ENCODE measurements at regions not wholly inside any gene's neighbourhood (a gene's known extent, or its start where the extent isn't known, plus 50 kb on each side); places are given as distances from the start of the nearest gene placed in this dataset.
"Not testable (repeated sequence)": the region's sequence is repeated elsewhere in the genome, so short reads cannot be mapped to it uniquely, and the experiment has no call there.

GRCh38 chrX:6990552-6991193 is 156.8 kb upstream of the STS start:
- no peak for DNase-seq
- intact Hi-C loops (cut with DNase I), result no loop called here

- intact Hi-C loops (cut with DNase I), result no loop called here
- DNase-seq, result no peak
These were observed 157.7 kb upstream of the STS start for GRCh38 chrX:6989858-6990257.

GRCh38 chrX:6988694-6989093 is 158.8 kb upstream of the STS start:
- intact Hi-C loops (cut with DNase I); DNase-seq: not testable (repeated sequence)

GRCh38 chrX:6986915-6987314 is 160.6 kb upstream of the STS start:
- intact Hi-C loops (cut with DNase I), result no loop called here
- DNase-seq, result no peak

- intact Hi-C loops (cut with DNase I), result no loop called here
- no peak for DNase-seq
These were observed 162.0 kb upstream of the STS start for GRCh38 chrX:6985537-6985936.

- DNase-seq, result no peak
- intact Hi-C loops (cut with DNase I), result no loop called here
These were observed 164.1 kb upstream of the STS start for GRCh38 chrX:6983207-6983955.

- DNase-seq, result no peak
- intact Hi-C loops (cut with DNase I), result no loop called here
These were observed 165.7 kb upstream of the STS start for GRCh38 chrX:6981718-6982406.

- no peak for DNase-seq
- intact Hi-C loops (cut with DNase I), result no loop called here
These were observed 166.5 kb upstream of the STS start for GRCh38 chrX:6980981-6981380.

GRCh38 chrX:6968231-6968630 is 179.3 kb upstream of the STS start:
- no peak for DNase-seq
- intact Hi-C loops (cut with DNase I), result no loop called here

GRCh38 chrX:6965729-6966128 is 181.8 kb upstream of the STS start:
- intact Hi-C loops (cut with DNase I), result no loop called here
- DNase-seq, result no peak

GRCh38 chrX:6962006-6962355 is 185.5 kb upstream of the STS start:
- DNase-seq, result no peak
- intact Hi-C loops (cut with DNase I), result no loop called here

- no peak for DNase-seq
- intact Hi-C loops (cut with DNase I), result no loop called here
These were observed 186.1 kb upstream of the STS start for GRCh38 chrX:6961286-6962005.

- intact Hi-C loops (cut with DNase I), result no loop called here
- no peak for DNase-seq
These were observed 188.5 kb upstream of the STS start for GRCh38 chrX:6959006-6959405.

GRCh38 chrX:6954836-6955235 is 192.7 kb upstream of the STS start:
- intact Hi-C loops (cut with DNase I), result no loop called here
- DNase-seq, result no peak

GRCh38 chrX:6946168-6946567 is 201.3 kb upstream of the STS start:
- intact Hi-C loops (cut with DNase I), result no loop called here
- no peak for DNase-seq

- no peak for DNase-seq
- intact Hi-C loops (cut with DNase I), result no loop called here
These were observed 206.5 kb upstream of the STS start for GRCh38 chrX:6941041-6941440.

- intact Hi-C loops (cut with DNase I); DNase-seq: not testable (repeated sequence)
These were observed 214.6 kb upstream of the STS start for GRCh38 chrX:6932942-6933341.

GRCh38 chrX:6930307-6930849 is 217.1 kb upstream of the STS start:
- intact Hi-C loops (cut with DNase I), result no loop called here
- DNase-seq, result no peak

GRCh38 chrX:6924443-6925077 is 223.0 kb upstream of the STS start:
- intact Hi-C loops (cut with DNase I), result no loop called here

More at GRCh38 chrX:6924443-6925077, 223.0 kb upstream of the STS start:
- DNase-seq, result no peak
